HG03064 (cell line): ENCODE measurements at regions not wholly inside any gene's neighbourhood (a gene's known extent, or its start where the extent isn't known, plus 50 kb on each side); places are given as distances from the start of the nearest gene placed in this dataset.

ENCODE experiments used
- ATAC-seq: cut with Tn5 transposase; IDR thresholded peaks from one replicate; pipeline ENCODE4 v1.9.1; 2021; ENCODE audit warnings: low read depth; ENCODE audit not compliant: unreplicated experiment

GRCh38 chr14:83207550-83207949, 1673.9 kb upstream of the SEL1L start:
- no peak for ATAC-seq

GRCh38 chr14:83208341-83208740, 1674.7 kb upstream of the SEL1L start:
- no peak for ATAC-seq

GRCh38 chr14:83217492-83217891, 1683.8 kb upstream of the SEL1L start:
- no peak for ATAC-seq

GRCh38 chr14:83247924-83248639, 1714.4 kb upstream of the SEL1L start:
- no peak for ATAC-seq

GRCh38 chr14:83251402-83251801, 1717.7 kb upstream of the SEL1L start:
- ATAC-seq: no peak

GRCh38 chr14:83253870-83254269, 1720.2 kb upstream of the SEL1L start:
- no peak for ATAC-seq

- ATAC-seq: no peak
These were observed 1721.5 kb upstream of the SEL1L start for GRCh38 chr14:83255015-83255726.

GRCh38 chr14:83255727-83256090, 1722.1 kb upstream of the SEL1L start:
- no peak for ATAC-seq

- no peak for ATAC-seq
These were observed 1724.1 kb upstream of the SEL1L start for GRCh38 chr14:83257466-83258439.

GRCh38 chr14:83260751-83261150, 1727.1 kb upstream of the SEL1L start:
- ATAC-seq: no peak

- ATAC-seq: no peak
These were observed 1735.9 kb upstream of the SEL1L start for GRCh38 chr14:83269583-83269982.

GRCh38 chr14:83271663-83272062, 1738.0 kb upstream of the SEL1L start:
- ATAC-seq: no peak

- no peak for ATAC-seq
These were observed 1747.1 kb upstream of the SEL1L start for GRCh38 chr14:83280719-83281118.

- no peak for ATAC-seq
These were observed 1749.1 kb upstream of the SEL1L start for GRCh38 chr14:83282706-83283105.

GRCh38 chr14:83287300-83287699, 1753.6 kb upstream of the SEL1L start:
- ATAC-seq: no peak

GRCh38 chr14:83289390-83289789, 1755.7 kb upstream of the SEL1L start:
- ATAC-seq: no peak

GRCh38 chr14:83289896-83290295, 1756.2 kb upstream of the SEL1L start:
- ATAC-seq: no peak

GRCh38 chr14:83290447-83290846, 1756.8 kb upstream of the SEL1L start:
- ATAC-seq: no peak

- no peak for ATAC-seq
These were observed 1758.1 kb upstream of the SEL1L start for GRCh38 chr14:83291714-83292113.

- ATAC-seq: no peak
These were observed 1761.3 kb upstream of the SEL1L start for GRCh38 chr14:83294941-83295340.

- no peak for ATAC-seq
These were observed 1763.7 kb upstream of the SEL1L start for GRCh38 chr14:83297361-83297760.
